Vagina (tissue), 2 donors: ENCODE measurements at regions not wholly inside any gene's neighbourhood (a gene's known extent, or its start where the extent isn't known, plus 50 kb on each side); places are given as distances from the start of the nearest gene placed in this dataset.

Source experiments
- DNase-seq, 2 donors: peaks; one replicate each; pipeline ENCODE4 v3.0.0-alpha.2; 2017; ENCODE audit errors: extremely low spot score in 2 of 2
- H3K27ac ChIP-seq: fragments of 200-600 bp; sonication (generic); one replicate; pipeline ENCODE4 v1.5.1; 2019
- H3K27me3 ChIP-seq: fragments of 200-600 bp; sonication (generic); one replicate; pipeline ENCODE4 v1.5.1; 2019
- H3K36me3 ChIP-seq, 2 donors: fragments of 200-600 bp; sonication (generic); one replicate each; pipeline ENCODE4 v1.5.1; 2017 to 2019
- H3K4me1 ChIP-seq: fragments of 200-600 bp; sonication (generic); one replicate; pipeline ENCODE4 v1.5.1; 2019
- H3K4me3 ChIP-seq, 2 donors: fragments of 200-600 bp; sonication (generic); 1 replicate in 1 of 2; 2 replicates in 1 of 2; pipeline ENCODE4 v1.5.1; 2016 to 2019
- H3K9me3 ChIP-seq: fragments of 200-600 bp; sonication (generic); one replicate; pipeline ENCODE4 v1.5.1; 2019
- POLR2A ChIP-seq, 2 donors: fragments of 450-650 bp; IDR thresholded peaks; one replicate each; pipeline ENCODE4 v1.6.1; 2017; ENCODE audit warnings: antibody characterized with exemption in 2 of 2, mild to moderate bottlenecking in 2 of 2, moderate library complexity in 2 of 2
- POLR2AphosphoS5 ChIP-seq, 2 donors: sonication (generic); formaldehyde crosslinking; IDR thresholded peaks; one replicate each; pipeline ENCODE4 v1.9.0; 2017; ENCODE audit warnings: antibody characterized with exemption in 2 of 2, mild to moderate bottlenecking in 2 of 2, low read depth in 1 of 2; ENCODE audit not compliant: insufficient read depth in 1 of 2
- intact Hi-C: fragments of 100-400 bp; cut with DNase I; formaldehyde crosslinking; loops from one replicate; pipeline ENCODE4 v1.15.1; 2023
- TF ChIP-seq, protein P1 (sequence below), 3 experiments: fragments of 450-650 bp in 2 of 3; fragments of 200-600 bp in 1 of 3; sonication (generic) in 1 of 3; IDR thresholded peaks; one replicate each; pipeline ENCODE4 v1.5.1; 2017 to 2019; ENCODE audit warnings: antibody characterized with exemption in 3 of 3, mild to moderate bottlenecking in 2 of 3, moderate library complexity in 2 of 3

DNA sequence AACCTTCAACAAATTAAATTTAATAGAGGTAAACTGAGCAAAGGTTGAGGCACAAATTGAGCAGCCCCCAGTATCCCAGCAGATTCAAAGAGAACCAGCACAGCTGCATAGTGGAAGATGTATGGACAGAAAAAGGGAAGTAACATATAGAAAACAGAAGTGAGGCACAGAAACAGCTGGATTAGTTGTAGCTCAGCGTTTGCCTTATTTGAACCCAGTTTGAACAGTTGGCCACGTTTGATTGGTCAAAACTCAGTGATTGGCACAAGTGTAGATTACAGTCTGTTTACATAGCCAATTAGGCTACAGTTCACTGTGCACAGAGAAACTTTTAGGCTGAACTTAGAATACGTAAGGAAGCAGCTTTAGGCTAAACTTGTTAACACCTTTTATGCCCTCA lies 315.5 kb downstream of the RMST start:
- TF ChIP-seq POLR2A (IDR thresholded peaks at IDR 0.05) = no peak
- TF ChIP-seq, protein P1, sequence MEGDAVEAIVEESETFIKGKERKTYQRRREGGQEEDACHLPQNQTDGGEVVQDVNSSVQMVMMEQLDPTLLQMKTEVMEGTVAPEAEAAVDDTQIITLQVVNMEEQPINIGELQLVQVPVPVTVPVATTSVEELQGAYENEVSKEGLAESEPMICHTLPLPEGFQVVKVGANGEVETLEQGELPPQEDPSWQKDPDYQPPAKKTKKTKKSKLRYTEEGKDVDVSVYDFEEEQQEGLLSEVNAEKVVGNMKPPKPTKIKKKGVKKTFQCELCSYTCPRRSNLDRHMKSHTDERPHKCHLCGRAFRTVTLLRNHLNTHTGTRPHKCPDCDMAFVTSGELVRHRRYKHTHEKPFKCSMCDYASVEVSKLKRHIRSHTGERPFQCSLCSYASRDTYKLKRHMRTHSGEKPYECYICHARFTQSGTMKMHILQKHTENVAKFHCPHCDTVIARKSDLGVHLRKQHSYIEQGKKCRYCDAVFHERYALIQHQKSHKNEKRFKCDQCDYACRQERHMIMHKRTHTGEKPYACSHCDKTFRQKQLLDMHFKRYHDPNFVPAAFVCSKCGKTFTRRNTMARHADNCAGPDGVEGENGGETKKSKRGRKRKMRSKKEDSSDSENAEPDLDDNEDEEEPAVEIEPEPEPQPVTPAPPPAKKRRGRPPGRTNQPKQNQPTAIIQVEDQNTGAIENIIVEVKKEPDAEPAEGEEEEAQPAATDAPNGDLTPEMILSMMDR (IDR thresholded peaks at IDR 0.05) = no peak
- no peak overlapping the region for H3K27ac ChIP-seq
- H3K4me1 ChIP-seq = no peaks in the 10 kb centered on the region
- intact Hi-C loops = no loop called here
- no peaks in the 10 kb centered on the region for H3K36me3 ChIP-seq
- no peak for DNase-seq
- no peaks in the 10 kb centered on the region for H3K9me3 ChIP-seq
- H3K4me3 ChIP-seq = no peak overlapping the region
- H3K27me3 ChIP-seq = no peaks in the 10 kb centered on the region

DNA sequence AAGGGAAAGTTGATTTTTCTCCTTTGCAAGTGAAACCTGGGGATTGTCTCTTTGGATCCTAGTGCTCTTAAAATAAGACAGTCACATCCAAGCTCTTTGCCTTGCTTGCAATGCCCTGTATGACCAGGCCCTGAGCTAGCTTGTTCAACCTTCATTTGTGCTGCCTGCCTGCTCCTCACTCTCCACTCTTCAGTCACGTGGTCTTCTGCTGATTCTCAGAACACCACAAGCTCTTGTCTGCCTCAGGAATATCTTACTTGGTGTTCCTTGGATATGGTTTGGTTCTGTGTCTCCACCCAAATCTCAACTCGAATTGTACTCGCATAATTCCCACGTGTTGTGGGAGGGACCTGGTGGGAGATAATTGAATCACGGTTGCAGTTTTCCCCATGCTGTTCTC lies 318.7 kb downstream of the RMST start:
- Histone ChIP-seq H3K27ac (no peak overlapping the region), H3K4me1 (no peaks in the 10 kb centered on the region), H3K36me3 (no peaks in the 10 kb centered on the region), H3K4me3 (no peak overlapping the region), H3K27me3 (no peaks in the 10 kb centered on the region), H3K9me3 (no peaks in the 10 kb centered on the region)
- intact Hi-C loops = no loop called here
- TF ChIP-seq POLR2AphosphoS5 (IDR thresholded peaks at IDR 0.05; ENCODE audit: insufficient read depth in 1 of 2, low read depth in 1 of 2) (no peak), POLR2A (IDR thresholded peaks at IDR 0.05) (no peak)
- TF ChIP-seq, protein P1 (IDR thresholded peaks at IDR 0.05) = no peak
- no peak for DNase-seq

DNA sequence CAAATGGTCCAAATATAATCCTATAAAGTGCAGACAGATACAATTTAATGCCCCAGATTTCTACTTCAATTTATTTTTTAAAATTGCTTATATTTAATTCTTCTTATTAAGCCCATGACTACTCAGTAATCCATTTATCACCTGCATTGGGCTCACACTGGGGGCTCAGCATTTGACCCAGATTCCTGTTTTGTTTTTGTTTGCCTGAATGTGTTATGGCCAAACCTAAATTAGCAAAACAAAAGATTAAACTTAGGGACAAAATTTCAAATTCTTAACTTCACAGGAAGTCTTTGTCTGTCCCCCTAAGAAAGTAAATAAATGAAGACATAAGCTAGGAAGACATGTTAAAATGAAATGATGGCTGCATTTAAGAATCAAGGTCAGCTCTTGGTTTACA lies 322.3 kb downstream of the RMST start:
- TF ChIP-seq, protein P1 (IDR thresholded peaks at IDR 0.05) = no peak
- TF ChIP-seq POLR2A (IDR thresholded peaks at IDR 0.05) = no peak
- TF ChIP-seq POLR2AphosphoS5 (IDR thresholded peaks at IDR 0.05; ENCODE audit: insufficient read depth in 1 of 2, low read depth in 1 of 2) = no peak
- Histone ChIP-seq H3K27me3 (no peaks in the 10 kb centered on the region), H3K4me1 (no peaks in the 10 kb centered on the region), H3K9me3 (no peaks in the 10 kb centered on the region), H3K4me3 (no peak overlapping the region), H3K36me3 (no peaks in the 10 kb centered on the region), H3K27ac (no peak overlapping the region)
- intact Hi-C loops = no loop called here
- DNase-seq = no peak

DNA sequence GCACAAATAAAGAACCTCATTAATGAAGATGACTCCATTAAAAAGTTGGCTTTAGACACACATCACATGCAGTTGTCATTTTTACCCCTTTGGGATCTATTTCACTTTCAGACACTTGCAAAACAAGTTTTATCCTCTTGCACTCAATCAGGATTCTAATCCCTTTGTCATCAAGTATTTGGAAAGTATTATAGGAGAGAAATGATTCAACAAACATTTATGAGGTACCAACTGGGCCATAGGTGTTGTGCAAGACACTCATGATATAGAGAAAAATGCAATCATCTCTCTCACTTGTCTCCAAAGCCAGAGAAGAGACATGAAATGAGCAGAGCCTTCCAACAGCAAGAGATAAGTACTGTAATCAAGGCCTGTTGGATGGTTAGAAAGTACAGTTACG lies 327.7 kb downstream of the RMST start:
- Histone ChIP-seq H3K4me3 (no peak overlapping the region), H3K27me3 (no peaks in the 10 kb centered on the region), H3K4me1 (no peaks in the 10 kb centered on the region), H3K27ac (no peak overlapping the region), H3K36me3 (no peaks in the 10 kb centered on the region), H3K9me3 (no peaks in the 10 kb centered on the region)
- TF ChIP-seq POLR2A (IDR thresholded peaks at IDR 0.05) (no peak), POLR2AphosphoS5 (IDR thresholded peaks at IDR 0.05; ENCODE audit: insufficient read depth in 1 of 2, low read depth in 1 of 2) (no peak)
- TF ChIP-seq, protein P1 (IDR thresholded peaks at IDR 0.05) = no peak
- intact Hi-C loops = no loop called here
- DNase-seq = no peak

DNA sequence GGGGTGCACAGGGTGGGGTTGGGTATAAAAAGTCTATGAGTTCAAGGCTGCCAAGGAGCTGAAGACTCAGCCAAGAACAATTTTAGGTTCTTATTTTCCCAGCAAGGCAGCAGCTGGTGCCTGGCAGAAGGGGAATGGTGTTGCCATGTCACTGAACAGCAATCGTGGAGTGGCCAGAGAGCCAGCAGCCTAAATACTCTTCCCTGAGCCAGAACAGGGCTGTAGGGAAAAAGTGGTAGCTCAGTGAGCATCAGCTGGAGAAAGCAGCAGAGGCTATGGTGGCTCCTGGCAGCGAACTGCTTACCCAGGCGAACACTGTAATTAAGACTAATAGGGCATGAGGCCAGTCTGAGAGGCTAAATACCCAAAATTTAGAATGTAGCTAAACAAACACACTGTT lies 334.9 kb downstream of the RMST start:
- Histone ChIP-seq H3K27me3 (no peaks in the 10 kb centered on the region), H3K4me1 (no peaks in the 10 kb centered on the region), H3K27ac (no peak overlapping the region), H3K4me3 (no peak overlapping the region), H3K36me3 (no peaks in the 10 kb centered on the region), H3K9me3 (no peaks in the 10 kb centered on the region)
- DNase-seq = no peak
- TF ChIP-seq POLR2A (IDR thresholded peaks at IDR 0.05) (no peak), POLR2AphosphoS5 (IDR thresholded peaks at IDR 0.05; ENCODE audit: insufficient read depth in 1 of 2, low read depth in 1 of 2) (no peak)
- TF ChIP-seq, protein P1 (IDR thresholded peaks at IDR 0.05) = no peak
- intact Hi-C loops = no loop called here
